ENCODE measurements at regions not wholly inside any gene's neighbourhood (a gene's known extent, or its start where the extent isn't known, plus 50 kb on each side); places are given as distances from the start of the nearest gene placed in this dataset.

GRCh38 chr4:38466401-38466800 is 197.6 kb upstream of the KLF3 start:
- no peak overlapping the region for H4K5ac ChIP-seq (ENCODE audit: insufficient read length, low read depth, low read length)
- no peak overlapping the region for H2AK5ac ChIP-seq (ENCODE audit: low read depth, low read length)
- H2BK15ac ChIP-seq (ENCODE audit: low read length) = no peak overlapping the region
- no peak overlapping the region for H3K4ac ChIP-seq (replicated peaks; ENCODE audit: insufficient read length, low read depth, low read length)
- no peaks in the 10 kb centered on the region for H3K27me3 ChIP-seq (replicated peaks in 1 of 4; ENCODE audit: control insufficient read depth in 3 of 4, extremely low read depth in 1 of 4, insufficient read depth in 3 of 4, low read length in 3 of 4)
- no peak overlapping the region for H2BK20ac ChIP-seq (ENCODE audit: low read length)
- H4K20me1 ChIP-seq (replicated peaks in 1 of 2; ENCODE audit: control insufficient read depth in 1 of 2, insufficient read depth in 2 of 2, low read length in 2 of 2) = no peaks in the 10 kb centered on the region
- H3K79me1 ChIP-seq (ENCODE audit: low read depth, low read length) = no peaks in the 10 kb centered on the region
- no peak overlapping the region for H3K18ac ChIP-seq (ENCODE audit: extremely low read depth, low read length)
- H3K27ac ChIP-seq (ENCODE audit: low read depth, low read length) = no peak overlapping the region
- no peak overlapping the region for H2BK5ac ChIP-seq (ENCODE audit: low read depth, low read length)
- DNase-seq (ENCODE audit: low read depth in 1 of 2, low spot score in 2 of 2) = no peak
- POLR2A ChIA-PET (ENCODE audit: partially characterized antibody) = interaction anchor here (1.0 kb wide), 1 partner anchor 143 kb away, joined by 3 read pairs; no protein-coding TSS in a partner anchor
- FAIRE-seq = no peak
- H2BK12ac ChIP-seq (ENCODE audit: low read depth, low read length) = no peak overlapping the region
- H2BK120ac ChIP-seq (replicated peaks; ENCODE audit: low read depth, low read length) = no peak overlapping the region
- H4K91ac ChIP-seq (replicated peaks; ENCODE audit: insufficient read length, low read length) = no peak overlapping the region
- H3K23ac ChIP-seq (ENCODE audit: insufficient read length) = no peak overlapping the region
- H3K4me2 ChIP-seq (ENCODE audit: insufficient read depth in 1 of 2, low read depth in 2 of 2, low read length in 2 of 2) = no peak overlapping the region
- no peak overlapping the region for H3K4me3 ChIP-seq (ENCODE audit: extremely low read depth in 1 of 4, insufficient read depth in 2 of 4, low read depth in 3 of 4, low read length in 4 of 4)
- H3K79me2 ChIP-seq (ENCODE audit: control insufficient read depth in 1 of 2, insufficient read depth in 2 of 2, low read length in 2 of 2) = no peaks in the 10 kb centered on the region
- CTCF ChIA-PET (ENCODE audit: partially characterized antibody) = interaction anchor here (0.6 to 0.9 kb wide), 3 partner anchors 293 to 902 kb away, joined by 3 read pairs; partner anchors contain the start of gene TLR10
- H3K56ac ChIP-seq (replicated peaks; ENCODE audit: insufficient read length, low read depth, low read length) = no peak overlapping the region
- 100% methylated on average over 1 of the region's 1 CpG; no CpG with 5 or more reads in 1 of the 2 experiments for WGBS, 2 experiments (ENCODE audit: extremely low coverage in 1 of 2, insufficient coverage in 1 of 2, insufficient read length in 1 of 2, insufficient replicate concordance in 2 of 2, low coverage in 1 of 2, low lambda C conversion rate in 2 of 2, missing lambda C conversion rate in 1 of 2)
- no peak overlapping the region for H2AFZ ChIP-seq (ENCODE audit: low read length)
- H3K14ac ChIP-seq (ENCODE audit: insufficient read length) = no peak overlapping the region
- H4K8ac ChIP-seq (ENCODE audit: extremely low read depth, insufficient read depth, low read length) = no peak overlapping the region
- no peaks in the 10 kb centered on the region for H3K36me3 ChIP-seq (ENCODE audit: control insufficient read depth in 2 of 4, insufficient read depth in 4 of 4, low read length in 3 of 4)
- no peaks in the 10 kb centered on the region for H3K23me2 ChIP-seq (ENCODE audit: low read depth, low read length)
- H3K9me3 ChIP-seq (ENCODE audit: insufficient read depth in 2 of 2, low read depth in 1 of 2, low read length in 1 of 2) = peaks cover 6 to 12% of the 10 kb centered on the region in 2 experiments; a peak in 3 of 4 replicates
- H3K4me1 ChIP-seq (replicated peaks in 1 of 4; ENCODE audit: control insufficient read depth in 3 of 4, insufficient read depth in 4 of 4, low read length in 3 of 4) = no peaks in the 10 kb centered on the region; a peak in 1 of 7 replicates
- no peak overlapping the region for H3K9ac ChIP-seq (replicated peaks in 1 of 4; ENCODE audit: extremely low read depth in 1 of 4, low read depth in 3 of 4, low read length in 3 of 4)
- TF ChIP-seq TBP (IDR thresholded peaks at IDR 0.05; ENCODE audit: low read depth, low read length) = no peak
- TF ChIP-seq ASH2L (IDR thresholded peaks at IDR 0.05; ENCODE audit: low read length) = no peak
- no peak for TF ChIP-seq EP300 (IDR thresholded peaks at IDR 0.05; ENCODE audit: borderline replicate concordance in 1 of 2, low read depth in 2 of 2, low read length in 2 of 2)
- TF ChIP-seq RAD21 (IDR thresholded peaks at IDR 0.05 in 1 of 2, conservative IDR thresholded peaks at IDR 0.05 in 1 of 2; ENCODE audit: low read depth in 2 of 2, low read length in 2 of 2) = no peak
- no peak for TF ChIP-seq RBBP5 (IDR thresholded peaks at IDR 0.05; ENCODE audit: borderline replicate concordance, low read depth, low read length)
- TF ChIP-seq SIN3A (conservative IDR thresholded peaks at IDR 0.05 in 1 of 2, IDR thresholded peaks at IDR 0.05 in 1 of 2; ENCODE audit: low read depth in 1 of 2, low read length in 2 of 2) = no peak
- no peak for TF ChIP-seq SIX5 (IDR thresholded peaks at IDR 0.05; ENCODE audit: low read depth, low read length)
- no peak for TF ChIP-seq POLR2AphosphoS5 (IDR thresholded peaks at IDR 0.05; ENCODE audit: low read depth, low read length)
- no peak for TF ChIP-seq POU5F1 (IDR thresholded peaks at IDR 0.05; ENCODE audit: low read depth, low read length)
